Lower lobe of right lung (tissue), 2 donors: ENCODE measurements at regions not wholly inside any gene's neighbourhood (a gene's known extent, or its start where the extent isn't known, plus 50 kb on each side); places are given as distances from the start of the nearest gene placed in this dataset.

Source experiments
- ATAC-seq, 2 donors: fragments of 200-7000 bp; cut with Tn5 transposase; one replicate each; pipeline ENCODE4 v1.9.1; 2020 to 2022; ENCODE audit warnings: mild to moderate bottlenecking in 2 of 2, moderate library complexity in 2 of 2
- DNase-seq: peaks from one replicate; pipeline ENCODE4 v3.0.0-alpha.2; 2020
- H3K27ac ChIP-seq: fragments of 200-600 bp; one replicate; pipeline ENCODE4 v1.8.0; 2022
- H3K27me3 ChIP-seq: fragments of 200-600 bp; one replicate; pipeline ENCODE4 v1.8.0; 2022; ENCODE audit warnings: low read depth
- H3K36me3 ChIP-seq: fragments of 200-600 bp; one replicate; pipeline ENCODE4 v1.8.0; 2022; ENCODE audit warnings: mild to moderate bottlenecking
- H3K4me1 ChIP-seq: fragments of 200-600 bp; one replicate; pipeline ENCODE4 v1.8.0; 2022
- H3K4me3 ChIP-seq: fragments of 200-600 bp; one replicate; pipeline ENCODE4 v1.8.0; 2022; ENCODE audit warnings: mild to moderate bottlenecking
- H3K9me3 ChIP-seq: fragments of 200-600 bp; one replicate; pipeline ENCODE4 v1.8.0; 2022
- CTCF ChIP-seq: fragments of 200-600 bp; IDR thresholded peaks from one replicate; pipeline ENCODE4 v1.8.0; 2022; ENCODE audit warnings: antibody characterized with exemption, mild to moderate bottlenecking
- intact Hi-C: fragments of 100-400 bp; cut with DNase I; formaldehyde crosslinking; loops from one replicate; pipeline ENCODE4 v1.11.0; 2022
- donor health status: DM: no; HTN: yes; CAD: no; lungs with severe emphysema.

GRCh38 chr10:108187408-108188012 is 1023.0 kb upstream of the SORCS1 start:
- Histone ChIP-seq H3K4me3 (no peak overlapping the region), H3K4me1 (no peaks in the 10 kb centered on the region), H3K9me3 (no peaks in the 10 kb centered on the region), H3K27me3 (no peaks in the 10 kb centered on the region), H3K36me3 (no peaks in the 10 kb centered on the region), H3K27ac (no peak overlapping the region)
- no peak for DNase-seq
- intact Hi-C loops, result no loop called here
- no peak for TF ChIP-seq CTCF
- no peak for ATAC-seq

GRCh38 chr10:108184114-108184513 is 1019.6 kb upstream of the SORCS1 start:
- Histone ChIP-seq H3K27me3 (no peaks in the 10 kb centered on the region), H3K36me3 (no peaks in the 10 kb centered on the region), H3K4me1 (no peaks in the 10 kb centered on the region), H3K4me3 (no peak overlapping the region), H3K27ac (no peak overlapping the region), H3K9me3 (no peaks in the 10 kb centered on the region)
- ATAC-seq (no peak), DNase-seq (no peak)
- intact Hi-C loops, result no loop called here
- TF ChIP-seq CTCF, result no peak

- H3K4me3 ChIP-seq, result no peak overlapping the region
- H3K4me1 ChIP-seq, result no peaks in the 10 kb centered on the region
- no peak for TF ChIP-seq CTCF
- no peaks in the 10 kb centered on the region for H3K36me3 ChIP-seq
- ATAC-seq, result no peak
- intact Hi-C loops, result no loop called here
- H3K9me3 ChIP-seq, result no peaks in the 10 kb centered on the region
- H3K27me3 ChIP-seq, result no peaks in the 10 kb centered on the region
- no peak overlapping the region for H3K27ac ChIP-seq
- no peak for DNase-seq
Measured at GRCh38 chr10:108180878-108181277, 1016.4 kb upstream of the SORCS1 start.

GRCh38 chr10:108169846-108170245 is 1005.3 kb upstream of the SORCS1 start:
- Histone ChIP-seq H3K4me1 (no peaks in the 10 kb centered on the region), H3K9me3 (no peaks in the 10 kb centered on the region), H3K4me3 (no peak overlapping the region), H3K27ac (no peak overlapping the region), H3K27me3 (no peaks in the 10 kb centered on the region), H3K36me3 (no peaks in the 10 kb centered on the region)
- no peak for DNase-seq
- intact Hi-C loops, result no loop called here
- ATAC-seq, result no peak
- no peak for TF ChIP-seq CTCF

- intact Hi-C loops, result no loop called here
- DNase-seq (no peak), ATAC-seq (no peak)
- Histone ChIP-seq H3K9me3 (no peaks in the 10 kb centered on the region), H3K4me1 (no peaks in the 10 kb centered on the region), H3K27me3 (no peaks in the 10 kb centered on the region), H3K27ac (no peak overlapping the region), H3K4me3 (no peak overlapping the region), H3K36me3 (no peaks in the 10 kb centered on the region)
- TF ChIP-seq CTCF, result no peak
Measured at GRCh38 chr10:108167766-108168165, 1003.3 kb upstream of the SORCS1 start.

- intact Hi-C loops, result no loop called here
- no peaks in the 10 kb centered on the region for H3K27me3 ChIP-seq
- H3K4me3 ChIP-seq, result no peak overlapping the region
- H3K9me3 ChIP-seq, result no peaks in the 10 kb centered on the region
- TF ChIP-seq CTCF, result no peak
- H3K4me1 ChIP-seq, result no peaks in the 10 kb centered on the region
- H3K27ac ChIP-seq, result no peak overlapping the region
- no peak for DNase-seq
- no peak for ATAC-seq
- no peaks in the 10 kb centered on the region for H3K36me3 ChIP-seq
Measured at GRCh38 chr10:108166401-108166800, 1001.9 kb upstream of the SORCS1 start.
